GM21723 (cell line): ENCODE measurements at regions not wholly inside any gene's neighbourhood (a gene's known extent, or its start where the extent isn't known, plus 50 kb on each side); places are given as distances from the start of the nearest gene placed in this dataset.

Experiments
- ATAC-seq: cut with Tn5 transposase; IDR thresholded peaks from one replicate; pipeline ENCODE4 v1.9.1; 2021; ENCODE audit warnings: mild to moderate bottlenecking, moderate library complexity; ENCODE audit not compliant: unreplicated experiment

DNA sequence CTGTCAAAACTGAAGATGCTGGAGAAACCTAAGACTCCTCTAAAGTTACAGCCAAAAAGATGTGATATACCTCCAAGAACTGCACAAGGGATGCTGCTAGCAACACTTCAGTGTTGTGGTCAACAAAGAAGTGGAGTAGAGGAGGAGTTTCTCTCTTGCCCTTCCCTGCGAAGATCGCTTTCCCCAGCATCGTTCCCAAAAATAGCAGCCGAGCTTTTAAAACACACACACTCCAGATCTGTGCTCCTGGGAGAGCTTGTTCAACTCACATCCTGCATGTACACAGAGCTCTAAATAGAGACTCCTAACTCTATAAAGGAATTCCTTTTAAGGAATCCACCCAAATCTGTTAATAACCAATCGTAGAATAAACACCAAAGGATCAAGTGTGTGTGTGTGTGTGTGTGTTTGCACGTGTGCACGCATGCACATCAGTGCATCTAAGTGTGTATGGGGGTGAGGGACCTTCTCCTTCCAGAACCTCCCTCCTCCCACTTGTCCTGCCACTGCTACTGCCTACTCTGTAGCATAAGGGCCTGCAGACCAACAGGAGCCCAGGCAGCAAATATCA, 58.5 kb downstream of the PSMG1 start:
- no peak for ATAC-seq

DNA sequence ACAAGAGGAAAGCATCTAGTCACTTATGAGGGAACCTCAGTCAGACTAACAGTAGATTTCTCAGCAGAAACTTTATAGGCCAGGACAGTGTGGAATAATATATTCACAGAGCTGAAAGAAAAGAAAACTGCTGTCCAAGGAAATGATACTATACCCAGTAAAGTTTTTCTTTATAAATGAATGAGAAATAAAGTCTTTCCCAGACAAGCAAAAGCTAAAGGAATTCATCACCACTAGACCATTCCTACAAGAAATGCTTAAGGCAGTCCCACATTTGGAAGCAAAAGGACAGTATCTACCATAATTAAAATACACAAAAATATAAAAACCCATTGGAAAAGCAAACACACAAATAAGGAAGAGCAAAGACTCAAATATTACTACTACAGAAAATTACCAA, 59.9 kb downstream of the PSMG1 start:
- no peak for ATAC-seq

DNA sequence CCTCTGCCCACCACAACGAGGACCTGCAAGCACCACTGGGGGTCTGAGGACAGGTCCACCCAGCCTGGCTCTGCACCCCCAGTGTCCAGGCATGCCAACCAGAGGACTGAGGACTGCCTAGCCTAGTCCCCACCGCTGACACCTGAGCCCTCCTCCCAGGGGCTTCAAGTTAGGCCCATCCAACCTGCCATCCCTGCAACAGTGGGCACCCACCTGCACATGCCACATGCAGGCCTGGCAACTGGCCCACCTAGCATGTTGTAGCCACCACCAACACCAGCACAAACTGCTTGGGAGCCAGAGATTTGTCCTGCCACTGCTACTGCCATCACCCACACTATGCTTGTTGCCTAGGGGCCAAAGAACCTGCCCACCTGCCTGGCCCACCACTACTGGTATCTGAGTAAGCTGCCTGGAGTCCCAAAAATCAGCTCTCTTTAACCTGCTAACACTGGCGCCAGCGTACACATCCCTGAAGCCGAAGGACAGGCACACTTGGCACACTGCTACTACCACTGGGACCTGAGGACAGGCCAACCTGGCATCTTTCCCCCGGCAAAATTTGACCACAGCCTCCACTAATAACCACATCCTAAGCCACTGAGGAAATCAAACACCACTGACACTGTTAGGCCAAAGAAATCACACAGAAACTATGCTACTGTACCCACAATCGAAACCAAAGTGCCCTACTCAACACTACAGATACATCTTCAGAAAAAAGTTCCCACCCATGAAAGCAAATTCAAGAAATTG, 61.5 kb downstream of the PSMG1 start:
- no peak for ATAC-seq

DNA sequence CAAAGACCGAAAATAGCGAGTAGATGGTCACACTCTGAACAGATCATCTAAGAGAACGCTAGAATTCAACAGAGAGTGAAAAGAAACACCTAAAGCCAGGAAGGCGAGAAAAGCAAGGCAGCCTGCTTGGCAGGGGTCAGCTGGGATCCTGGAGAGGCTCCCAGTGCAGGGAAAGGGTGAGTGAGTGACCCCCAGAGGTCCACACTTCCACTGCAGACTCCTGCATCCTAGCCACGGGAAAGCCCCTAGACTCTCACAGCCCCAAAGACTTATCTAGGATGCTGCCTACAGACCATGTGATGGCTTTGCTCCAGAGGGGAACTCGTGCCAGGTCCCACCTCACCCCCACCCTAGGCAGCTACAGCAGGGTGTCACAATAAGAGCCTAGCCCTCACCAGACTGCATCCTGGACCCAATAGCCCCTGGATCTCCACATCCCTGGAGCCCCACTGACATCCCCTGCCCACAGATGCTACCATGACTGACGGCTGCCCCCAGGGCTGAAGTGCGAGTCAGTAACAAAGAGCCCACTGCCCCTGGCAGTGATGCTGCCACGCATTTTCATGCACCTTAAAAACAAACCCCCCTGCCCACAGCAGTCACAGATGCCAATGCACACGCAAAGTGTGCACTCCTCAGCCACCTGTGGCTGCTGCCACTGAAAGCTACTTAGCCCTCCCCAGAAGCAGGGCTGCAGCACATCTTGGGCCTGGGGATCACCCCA, 62.2 kb downstream of the PSMG1 start:
- ATAC-seq: no peak

DNA sequence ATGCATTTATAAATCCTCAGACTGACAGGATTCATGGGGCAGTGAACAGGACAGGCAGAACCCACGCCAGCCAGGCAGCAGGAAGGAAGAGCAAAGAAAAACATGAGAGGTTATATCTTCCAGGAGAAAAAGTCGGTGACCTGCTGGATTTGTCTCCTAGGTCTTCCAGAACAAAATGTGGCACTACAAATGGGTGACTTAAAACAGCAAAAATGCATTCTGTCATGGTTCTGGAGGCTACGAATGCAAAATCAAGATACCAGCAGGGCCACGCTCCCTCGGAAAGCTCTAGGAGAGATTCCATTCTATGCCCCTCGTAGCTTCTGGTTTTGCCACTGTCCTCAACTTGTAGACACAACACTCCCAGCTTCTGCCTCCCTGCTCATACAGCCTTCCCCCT, 63.4 kb downstream of the PSMG1 start:
- ATAC-seq: no peak

DNA sequence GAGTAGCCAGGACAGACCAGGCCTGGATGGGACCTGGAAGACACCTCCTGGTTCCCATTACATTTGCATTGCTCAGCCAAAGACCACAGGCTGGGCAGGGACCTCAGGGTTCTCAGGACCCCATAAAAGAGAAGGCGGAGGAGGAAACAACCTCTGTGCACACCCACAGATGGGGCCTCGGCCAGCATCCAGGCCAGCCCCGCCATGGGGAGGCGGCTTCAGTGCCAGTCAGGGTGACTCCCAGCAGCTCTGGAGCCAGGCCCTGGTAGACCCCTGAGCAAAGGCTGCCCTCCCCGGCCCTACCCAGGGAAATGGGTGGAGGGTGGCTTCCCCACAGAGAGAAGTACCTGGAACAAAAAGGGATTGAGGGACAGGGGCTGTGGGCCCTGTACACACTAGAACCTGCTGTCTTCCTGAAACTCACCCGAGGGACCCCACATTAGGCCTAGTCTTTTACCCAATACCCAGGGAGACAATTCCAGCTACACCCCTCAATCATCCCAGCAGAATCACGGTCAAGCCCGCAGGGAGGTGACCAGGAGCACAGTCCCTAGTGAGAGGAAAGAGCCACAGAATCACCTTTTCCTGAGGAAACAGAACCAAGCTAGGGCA, 64.5 kb downstream of the PSMG1 start:
- ATAC-seq: no peak

DNA sequence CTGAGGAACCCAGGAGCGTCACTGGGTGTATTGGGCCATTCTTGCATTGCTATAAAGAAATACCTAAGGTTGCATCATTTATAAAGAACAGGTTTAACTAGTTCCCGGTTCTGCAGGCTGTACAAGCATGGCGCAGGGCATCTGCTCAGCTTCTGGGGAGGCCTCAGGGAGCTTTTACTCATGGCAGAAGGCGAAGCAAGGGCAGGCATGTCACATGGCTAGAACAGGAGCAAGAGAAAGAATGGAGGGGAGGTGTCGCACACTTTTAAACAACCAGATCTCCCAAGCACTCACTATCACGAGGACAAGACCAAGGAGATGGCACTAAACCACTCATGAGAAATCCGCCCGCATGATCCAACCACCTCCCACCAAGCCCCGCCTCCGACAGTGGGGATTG, 65.2 kb downstream of the PSMG1 start:
- ATAC-seq: no peak

DNA sequence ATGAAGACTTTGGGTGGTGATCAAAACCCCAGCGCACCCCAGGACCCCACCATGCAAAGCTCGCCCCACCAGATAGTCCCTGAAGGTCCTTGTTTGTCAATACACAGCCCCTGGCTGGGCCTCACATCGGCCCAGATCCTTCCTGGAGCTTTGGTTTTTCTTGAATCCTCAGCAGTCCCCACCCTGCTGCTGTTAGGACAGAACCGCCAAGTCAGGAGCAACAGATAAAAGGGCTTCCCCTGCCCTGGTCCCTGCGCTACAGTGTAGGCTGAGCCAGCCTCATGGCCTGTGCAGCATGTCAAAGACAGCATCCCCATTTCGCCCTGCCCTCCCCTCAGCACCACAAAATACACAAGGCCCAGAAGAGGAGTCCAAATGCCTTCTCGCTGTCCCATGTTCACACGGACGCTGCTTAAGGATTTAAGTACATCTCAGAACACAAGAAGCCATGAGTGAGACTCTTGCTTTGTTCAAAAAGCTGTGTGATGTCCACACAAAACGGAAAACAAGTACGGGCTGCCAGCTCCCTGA, 65.7 kb downstream of the PSMG1 start:
- ATAC-seq: no peak

DNA sequence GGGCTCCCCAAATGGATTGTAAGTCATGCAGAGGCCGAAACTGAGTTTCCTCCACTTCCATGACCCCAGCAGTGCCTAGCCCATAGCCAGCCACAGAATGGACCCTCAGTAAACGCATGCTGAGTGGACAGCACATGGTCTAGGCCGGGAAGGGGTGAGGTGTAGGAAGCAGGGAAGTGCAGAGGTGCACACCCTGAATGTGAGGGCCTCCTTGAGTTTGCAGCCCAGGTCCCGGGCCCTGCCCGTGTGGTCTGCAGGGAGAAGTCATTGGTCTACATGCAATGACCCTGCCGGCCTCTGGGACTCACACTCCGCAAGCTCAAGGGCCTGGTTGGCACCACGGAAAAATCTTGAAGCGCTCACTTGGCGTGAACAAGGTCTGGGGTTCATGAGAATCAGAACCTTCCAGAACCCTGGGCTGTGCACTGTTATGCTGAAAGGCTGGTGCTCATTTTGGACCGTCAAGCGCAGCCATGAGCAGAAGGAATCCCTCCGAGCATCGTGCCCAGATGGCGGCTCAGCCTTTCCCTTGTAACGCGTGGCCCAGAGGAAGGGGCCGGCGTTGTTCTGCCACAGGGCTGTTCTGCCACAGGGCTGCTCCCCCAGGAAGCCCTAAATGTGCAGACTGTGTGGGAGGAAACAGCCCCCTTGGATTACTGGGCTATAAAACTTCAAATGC, 66.4 kb downstream of the PSMG1 start:
- no peak for ATAC-seq

DNA sequence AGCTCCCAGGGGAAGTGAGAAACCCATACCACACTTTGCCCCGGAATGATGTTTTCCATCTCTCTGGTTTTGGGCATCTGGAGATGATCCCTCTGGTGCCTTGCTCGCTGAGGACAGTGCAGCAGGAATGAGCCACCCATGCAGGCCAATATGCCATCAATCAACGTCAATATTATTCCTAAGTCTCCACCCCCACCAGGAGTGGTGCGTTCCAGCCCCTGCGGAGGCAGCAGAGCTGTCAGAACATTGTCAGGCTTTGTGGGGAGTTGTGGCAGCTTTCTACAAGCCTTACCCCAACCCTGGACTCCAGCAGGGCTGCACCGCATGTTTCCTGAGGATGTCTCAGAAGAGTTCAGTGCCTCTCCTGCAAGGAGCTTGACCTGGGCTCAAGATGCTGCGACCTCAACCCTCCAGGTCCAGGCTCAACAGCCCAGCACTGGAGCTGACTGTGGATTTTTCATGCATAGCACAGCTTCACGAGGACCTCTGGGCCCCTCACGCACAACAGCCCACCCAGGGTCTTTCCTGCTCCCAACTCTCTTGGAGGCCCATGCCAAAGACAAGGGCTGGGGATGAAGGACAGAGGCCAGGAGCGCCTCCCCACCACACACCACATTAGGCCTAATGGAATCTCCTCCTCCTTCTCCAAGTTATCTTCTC, 67.5 kb downstream of the PSMG1 start:
- no peak for ATAC-seq

DNA sequence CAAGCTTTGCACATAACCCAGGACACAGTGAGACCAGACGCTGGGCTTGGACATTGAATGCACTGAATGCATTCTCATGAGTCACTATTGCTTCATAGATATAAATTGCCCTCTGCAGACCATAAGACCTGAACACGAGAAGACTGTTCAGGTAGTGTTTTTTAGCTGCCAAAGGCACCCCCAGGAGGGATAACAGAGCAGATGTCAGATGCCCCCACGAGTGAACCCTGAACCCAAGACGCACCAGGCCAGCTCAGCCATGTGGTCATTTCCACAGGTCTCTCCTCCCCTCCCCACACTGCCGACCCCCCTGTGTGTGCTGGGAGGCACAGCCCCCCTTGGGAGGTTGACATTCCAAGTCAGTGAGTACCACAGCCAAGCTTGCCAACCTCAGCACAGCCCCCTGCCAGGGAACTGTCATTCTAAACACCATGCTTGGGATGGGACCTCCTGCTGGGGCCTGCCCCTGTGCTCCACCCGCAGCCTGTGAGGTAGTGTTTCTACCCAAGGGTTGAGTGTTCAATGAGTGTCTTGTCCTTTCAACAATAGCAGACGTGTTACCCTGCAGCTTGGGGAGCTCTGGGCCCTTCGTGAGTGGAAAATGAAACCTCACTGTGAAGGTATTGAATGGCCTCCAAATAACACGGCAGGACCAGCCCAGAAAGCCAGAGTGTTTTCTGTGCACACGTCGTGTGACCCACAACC, 68.2 kb downstream of the PSMG1 start:
- no peak for ATAC-seq

DNA sequence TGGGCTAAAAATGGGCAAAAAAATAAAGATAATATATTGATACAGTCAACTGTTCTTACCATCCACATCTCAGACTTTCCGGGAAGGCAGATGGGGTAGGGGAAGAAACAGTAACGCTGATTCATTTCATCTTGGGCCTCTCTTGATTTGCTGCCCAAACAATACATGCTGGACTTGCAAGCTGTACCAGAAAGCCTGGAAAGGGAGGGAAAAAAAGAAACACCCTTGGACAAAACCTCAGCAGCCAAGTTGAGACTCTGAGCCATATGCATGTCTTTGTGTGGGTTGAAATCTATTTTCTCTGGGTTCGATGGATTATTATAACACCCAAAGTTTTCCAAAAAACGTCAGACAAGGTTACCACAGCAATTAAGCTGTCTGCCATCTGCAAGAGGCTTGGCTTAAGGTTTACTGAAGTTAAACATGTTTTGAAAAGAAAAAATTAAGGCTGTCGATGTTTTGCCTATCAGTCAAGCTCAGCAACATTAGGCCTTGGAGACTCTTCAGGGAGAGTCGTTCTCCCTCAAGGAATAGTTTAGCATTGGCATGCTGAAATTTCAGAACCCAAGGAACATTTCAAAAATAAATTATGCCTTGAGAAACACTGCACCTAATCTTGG, 71.2 kb downstream of the PSMG1 start:
- ATAC-seq: no peak

DNA sequence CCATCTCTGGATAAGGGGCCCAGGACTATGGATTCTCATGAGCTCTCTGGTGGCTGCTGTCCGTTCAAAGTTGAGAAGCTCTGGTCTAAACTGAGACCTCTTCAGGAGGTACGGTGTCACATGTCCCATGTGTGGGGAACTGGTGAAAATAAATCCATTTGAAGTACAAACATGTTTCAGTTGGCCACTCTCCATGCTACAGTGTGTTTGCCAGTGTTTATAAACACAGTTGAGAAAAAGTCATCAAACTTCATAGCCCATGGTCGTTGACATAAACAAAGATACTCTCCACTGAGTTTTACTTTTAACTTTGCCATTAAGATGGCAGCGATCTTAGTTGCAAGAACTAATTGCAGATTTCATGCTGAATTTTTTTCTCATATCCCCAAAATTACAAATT, 72.8 kb downstream of the PSMG1 start:
- ATAC-seq: no peak

DNA sequence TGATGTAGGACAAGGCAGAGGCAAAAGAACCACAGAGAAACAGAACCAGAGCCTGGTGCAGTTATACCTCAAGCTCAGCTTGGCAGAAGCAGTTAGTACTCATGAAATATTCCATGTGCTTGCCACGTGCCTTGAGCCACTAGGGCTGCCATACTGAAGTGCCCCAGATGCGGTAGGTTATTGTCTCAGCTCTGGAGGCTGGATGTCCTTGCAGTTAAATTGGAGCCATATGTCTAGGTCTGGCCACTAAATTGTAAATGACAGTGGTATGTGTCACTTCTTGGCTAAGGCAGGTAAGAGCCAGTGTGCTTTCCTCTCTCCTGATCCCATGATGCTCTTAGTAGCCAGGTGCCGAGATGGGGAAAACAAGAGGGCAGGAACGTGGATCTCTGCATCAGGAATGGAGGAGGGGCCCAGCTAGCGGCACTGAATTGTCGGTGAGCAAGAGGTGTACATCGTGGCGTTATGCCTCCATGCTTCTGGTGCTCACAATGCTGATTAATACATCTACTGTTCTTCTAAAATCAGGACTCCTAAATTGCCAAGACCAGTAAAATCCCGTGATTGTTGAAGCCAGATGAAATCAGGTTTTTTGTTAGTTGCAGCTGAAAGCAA, 73.5 kb downstream of the PSMG1 start:
- ATAC-seq: no peak

DNA sequence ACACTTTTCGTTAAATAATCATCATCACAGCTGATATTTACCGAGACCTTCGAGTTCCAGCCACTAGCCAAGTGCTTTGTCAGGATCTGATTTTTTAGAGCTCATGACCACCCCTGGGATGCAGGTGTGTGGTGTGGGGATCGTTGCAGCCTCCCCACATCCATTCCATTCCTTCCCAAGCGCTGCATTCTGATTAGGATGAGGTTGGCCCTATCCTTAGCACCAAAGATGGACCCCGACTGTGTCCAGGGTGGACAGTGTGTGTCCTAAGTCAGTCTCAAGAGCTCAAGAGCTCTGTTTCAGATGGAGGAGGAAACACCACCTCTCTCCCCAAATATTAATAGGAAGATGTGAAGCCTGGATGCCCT, 74.1 kb downstream of the PSMG1 start:
- no peak for ATAC-seq

DNA sequence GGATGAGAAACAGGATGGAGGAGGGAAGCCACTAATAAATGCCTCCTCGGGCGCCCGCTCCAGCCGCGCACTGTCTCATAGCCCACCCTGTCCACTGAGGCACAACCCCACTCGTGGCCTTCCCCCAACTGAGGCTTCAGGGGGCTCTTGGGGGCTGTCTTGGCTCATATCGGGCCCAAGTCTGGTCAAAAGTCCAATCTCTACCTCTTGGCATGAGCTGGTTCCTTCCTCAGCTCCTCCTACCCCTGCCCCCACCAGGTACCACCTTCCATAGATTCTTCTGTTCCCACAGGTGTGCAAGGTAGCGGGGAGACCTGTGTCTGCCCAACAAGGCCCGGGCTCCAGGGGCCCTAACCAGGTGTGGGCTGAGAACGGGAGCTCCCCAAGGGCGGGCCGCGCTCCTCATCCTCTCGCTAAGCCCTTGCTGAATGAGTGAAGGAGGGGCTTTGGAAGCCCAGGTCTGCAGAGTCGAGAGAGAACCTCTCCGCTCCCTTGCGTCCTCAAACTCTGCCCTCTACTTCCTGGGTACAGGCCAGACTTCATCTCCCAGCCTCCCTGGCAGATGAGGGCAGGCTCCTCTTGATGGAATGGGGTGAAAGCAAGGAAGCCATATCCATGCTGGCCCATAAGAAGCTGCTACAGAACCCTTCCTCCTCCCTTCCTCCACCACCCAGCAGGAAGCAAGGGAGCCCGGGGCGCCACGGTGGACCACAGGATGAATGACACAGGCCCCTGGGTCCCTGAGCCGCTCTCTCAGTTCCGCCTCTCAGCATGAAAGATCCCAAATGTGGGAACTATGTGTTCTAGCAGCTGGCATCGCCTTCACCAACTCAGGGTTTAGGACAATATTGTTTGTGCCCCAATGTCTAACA, 74.7 kb downstream of the PSMG1 start:
- ATAC-seq: no peak

DNA sequence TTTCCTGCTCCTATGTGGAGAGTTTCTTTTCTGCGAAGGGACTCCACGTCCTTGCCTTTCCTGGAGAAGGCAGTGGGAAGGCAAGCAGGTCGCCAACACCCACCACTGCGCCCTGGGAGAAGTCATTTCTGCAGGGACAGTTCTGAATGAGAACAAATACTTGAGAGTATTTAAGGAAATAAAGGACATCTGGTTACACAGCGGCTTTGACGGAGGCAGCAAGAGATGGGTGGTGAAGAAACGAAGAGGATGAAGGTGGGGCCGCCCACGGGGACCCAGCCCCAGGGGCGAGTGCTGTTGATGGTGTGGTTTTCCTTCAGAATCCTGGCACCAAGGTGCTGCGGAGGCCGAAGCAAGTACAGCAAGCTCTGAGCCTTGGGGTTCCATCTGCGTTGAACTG, 75.5 kb downstream of the PSMG1 start:
- no peak for ATAC-seq

DNA sequence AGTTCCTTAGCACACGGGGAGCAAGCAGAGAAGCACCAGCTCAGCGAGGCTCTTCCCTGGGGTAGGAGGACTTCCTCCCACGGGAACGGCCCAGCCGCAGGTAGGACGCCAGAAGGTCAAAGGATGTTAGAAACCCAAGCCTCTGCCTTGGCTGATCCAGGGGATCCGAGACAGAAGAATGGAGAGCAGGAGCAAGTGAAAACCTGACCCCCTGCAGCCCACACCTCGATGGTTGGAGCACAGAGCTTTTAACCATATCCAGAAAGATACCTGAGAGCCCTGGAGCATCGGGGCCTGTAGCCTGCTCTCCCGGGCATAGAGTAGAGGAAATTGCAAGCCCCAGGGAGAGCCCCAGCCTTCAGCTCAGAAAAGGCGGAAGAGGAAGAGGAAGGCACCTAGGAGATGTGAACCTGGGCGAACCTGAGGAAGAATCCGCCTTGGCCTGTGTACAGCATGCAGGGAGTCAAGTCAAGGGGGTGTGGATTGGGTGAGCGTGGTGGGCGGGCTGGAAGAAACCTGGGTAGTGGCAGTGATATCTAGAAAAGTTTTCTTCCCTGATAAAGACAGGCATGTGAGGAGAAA, 76.3 kb downstream of the PSMG1 start:
- ATAC-seq: no peak
